Kidney glomerular epithelial cell (primary cell): ENCODE measurements at regions not wholly inside any gene's neighbourhood (a gene's known extent, or its start where the extent isn't known, plus 50 kb on each side); places are given as distances from the start of the nearest gene placed in this dataset.
"Not testable (repeated sequence)": the region's sequence is repeated elsewhere in the genome, so short reads cannot be mapped to it uniquely, and the experiment has no call there.

Source experiments
- DNase-seq: peaks from one replicate; lab custom pipeline; 2025; lab: John Stamatoyannopoulos, UW

DNA sequence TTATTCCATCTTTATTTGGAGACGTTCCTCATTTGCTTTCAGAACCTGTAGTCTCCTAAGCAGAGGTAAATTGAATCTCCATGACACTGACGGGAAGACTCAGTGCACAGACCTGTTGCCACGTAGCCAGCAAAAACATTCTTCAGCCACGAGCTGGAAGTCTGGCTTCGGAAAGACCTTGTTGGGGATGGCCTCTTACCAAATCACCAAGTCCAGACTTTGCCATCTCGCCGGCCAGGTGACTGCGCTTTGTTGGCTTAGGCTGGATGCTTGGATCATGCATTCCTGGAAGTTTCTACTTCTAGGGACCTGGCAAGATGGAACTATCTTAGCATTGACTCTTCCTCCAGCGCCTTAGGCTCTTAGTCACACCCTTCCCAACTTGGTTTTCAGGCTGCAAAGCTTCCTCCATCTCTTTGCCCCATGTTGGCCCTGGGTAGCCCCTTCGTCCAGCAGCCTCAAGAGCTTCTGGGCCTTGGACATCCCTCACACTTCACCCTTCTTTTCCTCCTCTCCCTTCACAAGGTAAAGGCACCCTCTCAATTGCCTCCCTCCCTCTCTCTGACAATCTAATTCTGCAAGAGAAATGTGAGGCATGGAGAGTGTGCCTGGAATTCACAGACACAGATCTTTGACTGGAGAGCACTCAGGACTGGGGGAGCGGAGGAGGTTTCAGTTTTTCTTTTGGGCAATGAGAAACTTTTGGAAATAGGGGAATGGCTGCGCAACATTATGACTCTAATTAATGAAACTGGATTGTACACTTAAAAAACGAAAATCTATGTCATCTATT is 451.9 kb upstream of the MKI67 start:
- DNase-seq = no peak

DNA sequence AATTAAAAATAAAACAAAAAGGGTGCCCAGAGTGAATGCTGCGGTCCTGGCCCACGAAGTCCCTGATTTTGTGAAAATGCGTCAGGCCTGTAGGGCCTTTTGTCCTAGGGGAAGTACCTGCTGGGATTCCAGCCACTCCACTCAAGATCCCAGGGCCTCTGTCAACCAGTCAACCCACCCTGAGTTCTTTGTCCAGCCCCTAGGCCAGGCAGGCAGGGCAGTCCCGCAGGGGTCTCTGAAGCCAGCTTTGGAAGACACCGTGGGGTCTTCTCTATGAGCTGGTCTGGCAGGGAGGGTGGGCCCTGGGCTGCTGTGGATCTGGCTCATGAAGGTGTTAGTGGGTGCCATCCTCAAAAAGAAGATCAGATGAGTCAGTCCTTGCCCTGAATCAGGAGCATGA is 452.5 kb upstream of the MKI67 start:
- DNase-seq = no peak

DNA sequence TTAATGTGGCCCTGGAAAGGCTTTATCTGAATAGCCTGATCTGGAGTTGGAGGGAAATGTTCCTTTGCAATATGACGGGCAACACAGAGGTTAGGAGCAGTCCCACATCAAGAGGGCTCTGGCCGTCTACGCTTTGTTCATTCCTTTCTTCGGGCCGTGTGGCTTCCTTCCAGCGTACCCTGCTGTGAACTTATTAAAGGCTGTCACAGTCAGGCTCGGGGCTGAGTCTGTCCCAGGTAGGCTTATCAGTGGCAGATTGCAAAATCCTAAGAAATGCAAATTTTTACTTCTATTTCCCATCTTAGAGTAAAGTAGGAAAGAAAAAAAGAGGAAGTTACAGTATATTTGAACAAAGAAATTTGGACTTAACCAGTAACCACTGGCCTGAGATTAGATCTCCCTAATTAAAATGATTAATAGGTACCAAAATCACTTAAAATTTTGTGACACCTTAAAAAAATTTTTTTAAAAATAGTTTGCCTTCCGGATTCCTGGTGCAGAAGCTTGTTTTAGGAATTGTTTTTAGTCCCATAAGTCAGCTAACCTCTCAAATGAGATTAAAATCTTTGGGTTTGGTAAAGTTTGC is 453.1 kb upstream of the MKI67 start:
- DNase-seq = no peak

DNA sequence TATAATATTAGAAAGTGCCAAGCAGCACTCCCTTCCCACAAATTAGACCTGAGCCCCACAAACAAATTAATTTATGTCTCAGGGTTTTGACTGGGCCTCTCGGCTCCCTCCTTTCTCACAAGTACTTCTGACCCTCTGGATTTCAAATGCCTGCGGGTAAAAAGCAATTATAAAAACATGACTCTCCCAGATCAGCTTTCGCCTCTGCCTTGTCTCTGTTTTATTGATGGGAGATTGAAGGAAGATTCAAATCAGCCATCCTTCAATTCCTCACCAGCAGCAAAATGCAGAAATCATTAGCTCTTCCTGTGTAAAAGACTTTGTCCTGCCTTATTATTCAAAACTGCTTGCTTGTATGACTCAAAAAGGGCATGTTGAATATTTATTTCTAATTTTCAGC is 453.7 kb upstream of the MKI67 start:
- DNase-seq = no peak

DNA sequence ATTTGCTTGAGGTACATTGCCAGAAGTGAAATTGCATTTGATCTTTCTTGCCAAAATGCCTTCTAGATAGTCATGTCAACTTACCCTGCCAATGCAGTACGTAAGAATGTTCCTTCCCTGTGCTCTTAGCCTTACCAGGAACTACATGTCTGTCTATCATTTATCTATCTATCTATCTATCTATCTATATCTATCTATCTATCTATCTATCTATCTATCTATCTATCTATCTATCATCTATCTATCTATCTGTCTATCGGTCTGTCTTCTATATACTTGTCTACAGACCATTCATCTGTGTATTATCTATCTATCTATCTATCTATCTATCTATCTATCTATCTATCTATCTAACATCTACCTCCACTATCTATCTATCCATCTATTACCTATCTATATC is 456.9 kb upstream of the MKI67 start:
- not testable (repeated sequence) for DNase-seq

DNA sequence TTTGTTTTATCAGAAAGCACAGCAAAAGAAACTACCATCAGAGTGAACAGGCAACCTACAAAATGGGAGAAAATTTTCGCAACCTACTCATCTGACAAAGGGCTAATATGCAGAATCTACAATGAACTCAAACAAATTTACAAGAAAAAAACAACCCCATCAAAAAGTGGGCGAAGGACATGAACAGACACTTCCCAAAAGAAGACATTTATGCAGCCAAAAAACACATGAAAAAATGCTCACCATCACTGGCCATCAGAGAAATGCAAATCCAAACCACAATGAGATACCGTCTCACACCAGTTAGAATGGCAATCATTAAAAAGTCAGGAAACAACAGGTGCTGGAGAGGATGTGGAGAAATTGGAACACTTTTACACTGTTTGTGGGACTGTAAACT is 460.4 kb upstream of the MKI67 start:
- DNase-seq = not testable (repeated sequence)

DNA sequence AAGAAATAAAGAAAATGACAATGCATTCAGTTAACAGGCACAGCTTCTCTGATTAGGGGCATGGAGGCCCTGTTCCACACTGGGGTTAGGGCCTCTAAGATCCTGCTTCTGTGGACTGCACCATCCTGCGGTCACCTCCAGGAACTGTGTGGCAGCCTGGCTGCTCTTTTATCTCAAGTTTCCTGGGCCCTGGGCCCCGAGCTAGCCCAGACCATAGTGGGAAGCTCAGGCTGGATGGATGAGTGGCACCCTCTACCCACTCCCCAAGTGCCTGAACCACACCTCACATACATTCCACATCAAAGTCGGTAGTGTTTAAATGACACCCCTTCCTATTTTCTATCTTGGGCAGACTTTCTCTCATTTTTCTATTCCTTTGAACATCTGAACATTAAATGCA is 461.5 kb upstream of the MKI67 start:
- DNase-seq = no peak

DNA sequence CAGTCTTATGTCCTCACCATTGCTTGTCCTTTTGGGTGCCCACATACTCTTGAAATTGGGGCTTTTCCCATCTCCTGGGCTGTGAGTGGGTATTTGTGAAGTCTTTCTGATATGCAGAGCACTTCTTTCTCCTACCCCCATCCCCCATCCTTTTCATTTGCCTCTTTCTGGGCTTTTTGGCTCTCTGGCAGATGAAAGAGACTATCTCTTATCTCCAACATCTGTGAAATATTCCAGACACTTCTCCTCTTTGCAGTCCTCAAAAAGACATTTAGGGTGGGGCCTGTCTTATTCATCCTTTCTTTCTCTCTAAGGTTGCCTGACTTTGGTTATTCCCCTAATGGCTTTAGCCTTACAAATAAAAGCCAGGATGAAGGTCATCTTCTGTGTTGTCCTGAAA is 462.2 kb upstream of the MKI67 start:
- no peak for DNase-seq

DNA sequence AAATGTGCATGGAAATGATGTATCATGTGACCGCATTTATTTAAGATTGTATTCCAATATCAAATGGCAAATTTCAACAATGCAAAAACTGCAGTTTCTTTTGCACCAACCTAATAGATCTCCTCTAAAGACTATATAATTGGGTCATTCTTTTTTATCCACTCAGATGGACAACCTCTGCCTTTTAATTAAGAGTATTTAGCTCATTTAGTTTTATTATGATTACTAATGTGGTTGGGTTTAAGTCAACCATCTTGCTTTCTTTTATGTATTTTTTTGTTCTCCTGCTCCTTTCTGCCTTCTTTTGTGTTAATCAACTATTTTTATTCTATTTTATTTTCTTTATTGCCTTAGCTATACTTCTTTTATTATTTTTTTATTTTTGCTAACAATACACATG is 468.5 kb upstream of the MKI67 start:
- DNase-seq = no peak

DNA sequence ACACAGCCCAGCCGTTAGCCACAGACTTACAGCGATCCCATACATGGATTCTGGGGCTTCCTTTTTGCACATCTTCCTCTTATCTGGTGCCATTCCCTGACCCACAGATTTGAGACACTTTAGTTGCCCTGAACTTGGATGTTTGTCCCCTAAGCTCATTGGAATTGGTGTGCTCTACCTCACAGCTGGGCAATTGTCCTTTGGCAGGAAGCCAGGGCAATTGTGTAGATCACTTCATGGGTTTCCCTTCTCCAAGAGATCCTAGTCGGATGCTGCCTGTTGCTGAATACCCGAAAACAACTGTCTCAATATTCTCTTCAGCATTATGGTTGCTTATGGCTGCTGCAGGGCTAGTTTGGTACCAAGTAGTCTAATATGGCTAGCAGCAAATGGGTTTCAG is 470.7 kb upstream of the MKI67 start:
- no peak for DNase-seq

DNA sequence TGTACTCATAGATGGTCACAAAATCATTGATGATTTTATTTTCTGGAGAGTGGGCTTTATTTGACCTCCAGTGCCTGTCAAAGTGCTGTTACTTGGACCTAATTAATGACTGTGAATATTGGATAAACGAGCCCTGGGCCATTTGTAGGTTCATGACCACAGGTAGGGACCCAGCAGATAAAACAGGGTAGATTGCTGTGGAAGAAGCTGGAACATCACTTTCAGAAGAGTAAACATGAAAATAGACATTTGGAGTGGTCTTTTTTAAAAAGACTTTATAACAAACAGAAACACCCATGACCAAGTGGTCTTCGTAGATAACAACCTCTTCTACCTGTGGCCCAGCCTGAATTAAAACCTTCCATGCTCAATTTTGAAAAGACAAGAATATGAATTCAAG is 472.8 kb upstream of the MKI67 start:
- DNase-seq = no peak

DNA sequence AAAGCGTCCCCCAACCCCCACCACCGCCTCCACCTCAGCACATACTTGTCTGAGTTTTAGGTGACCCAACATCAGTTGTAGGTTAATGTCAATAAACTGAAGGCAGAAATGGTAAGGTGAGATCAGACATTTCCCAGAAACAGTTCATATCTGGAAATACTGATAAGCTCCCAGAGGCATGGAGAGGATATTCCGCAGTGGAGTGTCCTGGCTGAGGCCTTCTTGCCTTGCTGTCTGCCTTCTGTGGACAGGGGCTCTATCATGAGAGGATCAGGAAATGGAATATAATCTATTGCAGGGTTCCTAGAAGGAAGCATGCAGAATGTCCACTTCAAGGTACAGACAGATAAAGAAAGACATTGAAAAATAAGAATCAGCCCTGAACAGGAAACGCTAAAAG is 473.3 kb upstream of the MKI67 start:
- DNase-seq = no peak

DNA sequence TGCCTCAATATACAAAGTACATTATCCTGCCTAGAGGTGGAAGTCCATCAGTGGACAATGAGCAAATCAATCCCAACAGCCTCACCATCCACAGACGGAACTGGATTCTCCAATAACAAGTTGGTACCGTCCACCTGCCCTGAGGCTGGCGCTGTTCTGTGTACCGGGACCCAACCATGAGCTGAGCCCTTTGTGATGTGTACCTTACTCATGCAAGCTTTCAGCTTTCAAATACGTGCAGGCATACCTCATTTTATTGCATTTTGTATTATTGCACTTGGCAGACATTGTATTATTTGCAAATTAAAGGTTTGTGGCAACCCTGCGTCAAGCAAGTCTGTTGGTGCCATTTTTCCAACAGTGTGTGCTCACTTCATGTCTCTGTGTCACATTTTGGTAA is 476.0 kb upstream of the MKI67 start:
- DNase-seq = no peak

DNA sequence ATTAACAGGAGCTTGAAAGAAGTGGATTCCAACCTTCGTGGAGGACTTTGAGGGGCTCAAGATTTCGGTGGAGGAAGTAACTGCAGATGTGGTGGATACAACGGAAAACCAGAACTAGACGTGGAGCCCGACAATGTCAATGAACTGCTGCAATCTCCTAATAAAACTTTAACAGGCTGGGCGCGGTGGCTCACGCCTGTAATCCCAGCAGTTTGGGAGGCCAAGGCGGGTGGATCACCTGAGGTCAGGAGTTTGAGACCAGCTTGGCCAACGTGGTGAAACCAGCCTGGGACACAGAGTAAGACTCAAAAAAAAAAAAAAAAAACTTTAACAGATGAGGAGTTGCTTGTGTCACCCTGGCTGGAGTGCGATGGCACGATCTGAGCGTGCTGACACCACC is 477.8 kb upstream of the MKI67 start:
- DNase-seq = no peak

DNA sequence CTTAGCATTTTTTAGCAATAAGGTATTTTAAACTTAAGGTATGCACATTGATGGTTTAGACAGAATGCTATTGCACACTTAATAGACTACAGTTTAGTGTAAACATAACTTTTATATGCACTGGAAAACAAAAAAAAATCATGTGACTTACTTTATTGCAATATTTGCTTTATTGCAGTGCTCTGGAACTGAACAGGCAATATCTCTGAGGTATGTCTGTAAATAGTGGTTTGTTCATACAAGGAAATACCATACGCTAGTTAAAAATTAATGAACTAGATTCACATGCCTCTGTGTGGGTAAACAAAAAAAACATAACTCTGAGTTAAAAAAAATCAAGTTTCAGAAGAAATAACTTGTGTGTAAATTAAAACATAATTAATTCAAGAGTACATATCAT is 479.0 kb upstream of the MKI67 start:
- no peak for DNase-seq

DNA sequence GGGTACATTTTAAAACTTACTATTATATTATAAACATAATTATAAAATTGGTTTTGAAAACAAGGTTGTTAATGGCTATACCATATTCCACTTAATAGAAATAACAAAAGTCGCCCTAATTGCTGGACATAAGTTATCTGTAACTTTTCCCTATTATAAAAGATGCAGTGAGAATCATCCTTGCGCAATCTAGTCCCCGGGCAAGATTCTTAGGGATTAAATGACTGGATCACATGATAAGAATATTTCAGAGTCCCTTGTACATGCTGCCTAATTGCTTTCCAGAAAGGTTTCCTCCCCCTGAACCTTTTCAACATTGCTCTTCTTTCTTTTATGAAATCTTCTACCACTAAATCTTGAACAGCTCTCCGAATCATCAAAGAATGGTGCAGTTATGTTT is 479.8 kb upstream of the MKI67 start:
- DNase-seq = no peak

DNA sequence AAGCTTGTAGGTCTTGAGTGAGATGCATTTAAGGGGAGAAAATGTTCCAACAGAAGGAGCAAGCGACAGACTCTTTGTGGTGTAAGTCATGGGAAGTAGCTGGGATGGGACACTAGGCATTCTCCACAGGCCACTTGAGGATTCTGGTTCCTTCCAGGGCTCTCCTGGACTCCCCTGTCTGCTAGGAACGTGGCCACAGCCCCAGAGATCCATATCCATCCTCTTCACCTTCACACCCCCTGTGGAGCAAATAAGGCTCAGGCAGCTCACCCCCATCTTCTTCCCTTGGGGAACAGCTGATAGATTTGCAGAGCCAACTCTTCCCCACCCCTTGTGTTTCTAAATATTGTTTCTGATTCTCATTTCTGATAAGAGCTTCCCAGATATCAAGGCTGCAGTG is 482.6 kb upstream of the MKI67 start:
- DNase-seq = no peak

DNA sequence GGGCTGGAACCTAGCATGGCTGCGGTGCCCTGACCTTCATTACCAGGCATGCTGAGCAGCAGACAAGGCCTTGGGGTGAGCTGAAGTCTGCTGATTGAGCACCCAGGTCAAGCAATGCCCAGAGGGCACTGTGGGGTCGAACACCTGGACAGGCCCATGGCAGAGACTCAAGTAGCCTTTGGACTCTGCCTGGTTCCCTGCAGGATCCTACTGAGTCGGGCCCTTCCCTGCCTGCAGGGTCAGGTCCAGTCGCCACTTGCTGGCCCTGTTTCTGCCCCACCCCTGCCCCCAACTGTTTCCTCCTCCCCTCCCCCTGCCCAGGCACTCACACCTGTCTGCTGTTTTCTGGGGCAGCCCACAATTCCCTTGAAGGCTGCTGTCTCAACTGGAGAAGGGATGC is 483.2 kb upstream of the MKI67 start:
- no peak for DNase-seq

DNA sequence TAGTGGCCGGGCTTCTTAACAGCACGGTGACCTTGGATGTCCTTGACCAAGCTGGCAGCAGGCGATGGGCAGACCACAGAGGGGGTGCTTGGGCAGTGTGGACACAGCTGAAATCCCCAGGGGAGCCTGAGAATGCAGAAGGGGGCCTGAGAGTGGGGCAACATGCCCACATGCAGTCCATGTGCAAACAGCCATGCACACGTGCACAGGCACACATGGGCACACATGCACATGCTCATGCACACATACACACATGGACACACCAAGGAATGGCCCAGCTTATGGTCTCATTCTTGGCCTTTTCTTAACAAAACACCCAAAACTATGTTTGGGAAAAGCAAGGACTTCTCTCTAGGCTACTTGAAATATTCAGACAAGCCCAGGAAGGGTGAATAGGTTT is 483.9 kb upstream of the MKI67 start:
- DNase-seq = no peak

DNA sequence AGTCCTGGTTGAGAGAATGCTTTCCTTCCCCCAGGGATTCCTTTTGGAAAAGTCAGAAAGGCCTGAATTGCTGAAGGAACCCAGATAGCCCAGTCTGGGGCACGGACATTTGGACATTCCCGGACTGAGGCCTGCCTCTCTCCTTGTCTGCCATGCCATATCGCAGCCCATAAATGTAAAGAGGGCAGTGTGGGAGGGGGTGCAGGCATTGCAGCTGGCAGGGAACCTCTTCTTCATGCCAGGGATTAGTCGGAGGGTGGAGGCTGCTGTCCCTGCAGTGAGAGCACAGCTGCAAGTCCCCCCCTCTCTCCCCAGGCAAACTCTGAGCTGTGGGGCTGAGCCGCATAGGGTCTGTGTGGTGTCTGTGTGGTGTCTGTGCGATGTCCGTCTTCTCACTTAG is 486.0 kb upstream of the MKI67 start:
- no peak for DNase-seq

DNA sequence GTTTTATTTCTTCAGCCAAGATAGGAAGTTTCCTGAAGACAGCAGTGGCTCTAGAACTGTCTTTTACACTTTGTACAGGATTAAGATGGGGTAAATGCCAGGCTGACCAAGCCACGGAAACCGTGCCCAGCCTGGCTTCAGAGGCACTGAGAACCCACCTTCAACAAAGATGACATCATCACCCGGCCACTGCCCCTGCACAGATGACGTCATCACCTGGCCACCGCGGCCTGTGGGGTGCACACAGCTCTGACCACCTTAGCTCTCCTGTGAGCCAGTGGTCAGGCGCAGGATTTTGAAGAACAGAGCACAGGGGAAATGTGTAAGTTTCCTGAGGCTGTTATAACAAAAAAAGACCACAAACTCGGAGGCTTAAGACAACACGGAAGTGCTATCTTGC is 486.4 kb upstream of the MKI67 start:
- DNase-seq = no peak

DNA sequence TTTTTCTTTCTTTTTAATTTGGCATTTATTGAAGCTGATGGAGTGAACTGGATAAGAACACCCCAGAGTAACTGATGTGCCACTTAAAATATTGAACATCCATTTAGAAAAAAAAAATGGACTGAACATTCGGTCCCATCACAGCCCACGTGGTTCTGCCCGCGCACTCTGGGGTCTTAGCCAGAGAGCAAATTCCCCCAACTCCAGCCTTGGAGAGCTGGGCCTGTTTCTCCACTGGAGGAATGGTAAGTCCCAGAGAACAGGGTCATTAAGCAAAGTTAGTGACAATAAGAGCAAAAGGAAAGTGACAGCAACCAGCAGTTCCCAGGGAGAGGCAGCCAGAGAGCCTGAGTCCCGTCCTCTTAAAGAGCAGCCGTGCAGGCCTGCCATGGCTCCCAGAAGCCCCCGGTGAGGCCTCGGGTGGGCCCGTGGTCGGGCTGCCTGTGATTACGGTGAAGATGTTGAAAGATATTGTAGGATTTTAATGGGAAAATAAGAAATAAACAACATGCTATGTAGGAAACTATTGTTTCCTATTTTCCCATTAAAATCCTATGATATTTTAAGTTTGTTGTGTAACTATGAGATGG is 487.9 kb upstream of the MKI67 start:
- DNase-seq = no peak

DNA sequence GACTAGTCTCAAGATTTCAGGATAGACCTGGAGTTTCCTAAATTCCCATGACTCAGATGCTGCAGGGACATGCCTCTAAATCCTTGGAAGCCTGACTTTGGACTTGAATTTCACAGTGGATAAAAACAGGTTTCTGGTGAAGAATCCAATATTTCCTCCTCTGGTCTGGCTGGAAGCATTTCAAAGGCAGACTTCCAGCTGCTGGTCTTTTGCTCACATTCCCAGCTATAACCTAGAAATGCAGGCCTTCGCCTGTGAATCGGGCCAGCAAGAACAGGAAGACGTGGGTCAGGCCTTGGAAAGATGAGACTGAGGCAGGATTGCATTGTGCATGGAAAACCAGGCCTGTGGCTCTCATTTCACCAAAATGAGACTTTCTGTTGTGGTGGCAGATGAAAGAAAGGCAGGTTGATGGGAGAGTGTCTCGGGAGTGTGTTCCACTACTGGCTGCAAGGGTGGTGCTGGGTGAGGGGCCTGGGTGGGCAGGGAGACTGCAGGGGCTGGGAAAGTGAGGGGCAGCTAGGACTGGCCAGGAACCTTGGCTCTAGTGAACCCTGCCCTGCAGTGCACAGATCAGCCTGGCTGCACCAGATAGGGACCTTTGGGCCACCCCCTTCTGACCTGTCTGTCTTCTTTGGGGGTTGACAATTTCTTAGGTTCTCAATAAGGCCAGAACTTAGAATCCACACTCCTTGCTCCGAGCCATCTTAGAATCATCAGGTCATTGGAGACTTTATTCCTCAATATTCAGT is 488.8 kb upstream of the MKI67 start:
- no peak for DNase-seq
